NCI-H510A treated with DMSO at 0.1 percent for 48 hours (cell line): ENCODE measurements at regions not wholly inside any gene's neighbourhood (a gene's known extent, or its start where the extent isn't known, plus 50 kb on each side); places are given as distances from the start of the nearest gene placed in this dataset.

Experiments
- DNase-seq: peaks from one replicate; lab custom pipeline; 2025; lab: John Stamatoyannopoulos, UW

DNA sequence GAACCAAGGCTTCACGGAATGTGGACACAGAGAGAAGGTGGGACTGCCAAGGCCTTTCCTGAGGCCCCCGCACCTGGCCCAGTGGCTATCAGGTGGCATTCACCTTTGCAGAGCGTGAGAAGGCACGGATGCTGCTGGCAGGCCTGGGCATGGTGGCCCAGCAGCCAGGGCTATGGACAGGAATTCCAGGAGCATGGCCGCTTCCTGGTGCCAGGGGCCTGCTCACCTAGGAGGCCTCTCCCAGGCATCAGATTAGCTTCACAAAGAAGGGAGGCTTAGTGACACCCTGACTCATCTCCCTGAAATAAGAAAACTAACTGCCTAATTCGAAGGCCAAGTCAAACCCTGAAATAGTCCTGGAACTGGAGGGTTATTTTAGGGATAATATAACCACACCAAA is 155.8 kb downstream of the TEX29 start:
- DNase-seq, result no peak

GRCh38 chr13:111479412-111479811 is 159.0 kb downstream of the TEX29 start:
- DNase-seq, result no peak

DNA sequence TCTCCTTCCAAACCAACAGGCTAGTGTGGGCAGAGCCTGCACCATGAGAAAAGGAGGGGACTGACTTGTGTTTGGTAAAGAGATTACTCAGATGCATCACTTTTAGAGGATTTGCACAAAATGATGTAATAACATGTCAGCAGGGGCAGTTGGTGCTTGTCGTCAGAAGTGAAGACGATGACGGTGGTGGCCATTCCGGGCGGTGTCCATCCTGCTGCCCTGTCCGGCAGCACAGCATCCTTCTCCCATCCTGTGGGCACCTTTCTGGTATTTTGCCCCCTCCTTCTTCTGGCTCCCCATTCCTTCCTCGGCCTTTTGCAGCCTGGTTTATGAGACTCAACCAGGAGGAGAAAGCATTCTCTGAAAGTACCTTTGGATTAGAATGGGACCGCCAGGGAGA is 160.1 kb downstream of the TEX29 start:
- no peak for DNase-seq

GRCh38 chr13:111480976-111481375 is 160.5 kb downstream of the TEX29 start:
- peak; percentile 95 for DNase-seq

GRCh38 chr13:111482126-111482525 is 161.7 kb downstream of the TEX29 start:
- no peak for DNase-seq

DNA sequence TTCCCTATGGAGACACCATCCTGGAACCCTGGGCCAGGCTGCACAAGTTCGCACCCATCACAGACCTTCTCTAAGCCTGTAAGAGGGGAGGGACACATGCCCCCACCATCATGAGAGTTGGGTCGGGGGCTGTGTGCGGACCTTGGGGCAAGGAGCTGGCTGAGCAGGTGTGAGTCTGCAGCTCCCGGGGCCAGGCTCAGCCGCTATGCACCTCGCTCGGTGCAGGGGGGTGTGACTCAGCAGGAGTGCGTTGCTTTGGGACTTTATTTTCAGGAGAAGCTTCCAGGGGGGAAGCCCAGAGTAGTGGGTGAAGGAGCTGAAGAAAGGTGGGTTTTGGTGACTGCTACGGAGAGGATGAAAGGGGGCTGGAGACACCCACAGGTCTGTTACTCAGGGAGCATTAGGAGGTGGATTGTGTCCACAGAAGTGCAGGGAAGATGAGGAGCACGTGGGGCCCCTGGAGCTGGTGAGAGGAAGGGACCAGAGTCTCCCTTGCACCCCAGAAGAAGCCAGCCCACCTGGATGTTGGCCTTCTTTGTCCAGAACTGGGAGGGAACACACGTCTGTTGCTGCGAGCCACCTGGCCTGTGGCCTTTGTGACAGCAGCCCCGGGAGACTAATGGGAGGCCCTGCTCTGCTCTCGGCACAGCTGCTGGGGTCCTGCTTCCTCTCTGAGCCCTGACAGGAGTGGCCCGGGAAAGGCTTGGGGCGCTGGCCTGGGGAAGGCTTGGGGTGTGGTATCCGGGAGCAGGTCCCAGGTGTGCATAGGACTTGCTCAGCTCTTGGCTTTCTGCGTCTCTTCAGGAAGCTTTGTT is 162.6 kb downstream of the TEX29 start:
- DNase-seq, result no peak

- DNase-seq, result no peak
Observed at GRCh38 chr13:111483621-111483987, 163.2 kb downstream of the TEX29 start.

DNA sequence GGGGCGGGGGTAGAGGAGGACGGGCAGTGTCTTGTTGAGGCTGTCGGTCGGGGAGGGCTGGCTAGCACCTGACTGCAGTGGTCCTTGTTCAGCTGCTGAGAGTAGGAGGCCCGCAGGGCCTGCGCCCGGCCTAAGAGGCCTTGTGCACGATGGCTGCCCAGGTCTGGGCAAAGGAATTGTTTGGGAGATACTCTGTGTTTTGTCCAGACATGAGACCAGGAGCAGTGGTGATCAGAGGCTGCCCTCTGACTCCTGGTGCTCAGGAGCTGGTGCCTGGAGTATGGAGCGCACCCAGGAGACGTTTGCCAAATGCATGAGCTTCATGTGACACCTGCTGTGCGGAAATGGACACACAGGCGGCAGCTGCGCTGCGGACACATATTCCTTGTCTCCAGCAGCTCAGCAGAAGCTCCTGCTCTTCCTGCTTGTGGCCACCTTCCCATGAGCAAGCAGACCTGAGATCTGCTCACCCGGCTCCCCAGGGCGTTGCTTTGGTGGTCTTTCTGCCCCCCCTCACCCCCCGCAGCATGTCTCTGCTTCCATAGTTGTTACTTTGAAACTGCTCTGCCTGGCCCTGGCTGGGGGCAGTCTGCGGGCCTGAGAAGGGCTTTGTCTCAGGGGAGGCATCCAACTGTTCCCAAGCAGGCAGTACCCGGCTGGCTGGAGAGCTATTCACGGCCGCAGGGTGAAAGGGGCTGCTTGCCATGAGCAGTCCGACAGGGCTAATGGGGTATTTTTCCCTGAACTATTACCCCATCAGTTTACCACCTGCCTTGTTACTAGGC is 163.9 kb downstream of the TEX29 start:
- DNase-seq, result peak; percentile 62

DNA sequence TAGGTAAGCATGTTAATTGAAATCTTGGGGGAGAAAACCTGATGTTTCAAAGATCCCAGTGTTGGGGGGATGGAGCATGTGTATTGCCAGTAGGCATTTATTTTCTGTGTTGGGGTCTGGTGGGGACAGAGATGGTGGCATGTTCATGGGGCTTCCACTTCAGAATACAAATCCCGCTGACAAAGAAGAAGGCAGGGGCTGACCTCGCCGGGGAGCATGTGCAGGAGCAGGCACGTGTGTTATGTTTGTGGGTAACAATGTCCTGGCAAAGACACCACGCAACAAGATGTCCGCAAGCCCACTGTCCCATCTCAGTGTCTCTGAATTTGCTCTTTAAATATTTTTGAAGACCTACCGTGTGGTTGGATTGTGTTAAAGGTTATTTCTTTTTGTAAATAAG is 164.5 kb downstream of the TEX29 start:
- DNase-seq, result no peak

DNA sequence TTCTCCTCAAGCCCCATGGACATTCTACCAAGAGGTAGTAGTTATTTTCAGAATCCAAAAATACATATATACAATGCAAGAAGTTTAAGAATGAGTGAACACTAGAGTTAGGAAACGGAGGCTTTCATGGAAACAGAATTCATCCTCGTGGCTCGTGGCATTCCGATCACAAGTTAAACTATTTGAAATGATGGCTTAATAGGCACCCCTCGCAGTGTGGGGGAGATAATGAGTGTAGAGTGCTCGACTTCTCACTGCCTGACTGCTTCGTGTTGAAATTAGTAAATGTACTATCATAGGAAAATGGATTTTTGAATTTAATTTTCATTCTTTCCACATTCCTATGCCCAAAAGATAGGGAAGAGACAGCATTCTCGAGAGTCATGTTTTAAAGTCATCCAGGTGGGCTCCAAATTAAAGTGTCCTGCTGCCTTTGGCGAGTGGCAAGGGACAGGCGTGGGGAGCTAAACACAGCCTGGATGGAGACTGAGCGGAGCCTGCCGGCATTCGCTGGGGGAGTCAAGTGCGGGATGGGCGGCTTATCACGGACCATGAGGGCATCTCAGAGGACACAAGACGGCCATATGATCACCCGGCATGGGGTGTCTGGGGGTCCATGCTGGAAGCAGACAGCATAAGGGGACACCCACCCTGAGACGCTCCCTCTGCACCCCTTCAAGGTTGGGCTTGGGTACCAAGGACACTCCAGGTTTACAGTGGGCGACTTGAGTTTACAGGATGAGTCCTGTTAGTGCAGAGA is 165.2 kb downstream of the TEX29 start:
- DNase-seq, result no peak

DNA sequence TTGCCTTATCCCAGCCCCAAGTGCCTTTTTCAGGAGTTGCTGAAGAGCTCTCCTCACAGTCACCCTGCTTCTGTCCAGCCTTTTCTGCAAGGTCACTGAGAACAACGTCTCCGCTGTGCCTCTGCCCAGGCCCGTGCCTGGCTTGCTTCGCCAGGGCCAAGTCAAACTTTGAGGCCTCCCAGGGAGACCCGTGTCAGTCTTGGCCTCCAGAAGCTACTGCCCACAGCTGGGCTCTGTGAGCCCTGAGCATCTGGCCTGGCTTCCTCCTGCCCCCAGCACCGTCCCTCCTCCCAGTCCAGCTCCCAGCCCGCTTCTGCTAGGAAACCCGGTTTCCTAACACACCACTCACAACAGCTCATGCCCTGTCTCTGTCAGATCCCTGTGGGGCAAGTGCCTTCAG is 165.9 kb downstream of the TEX29 start:
- no peak for DNase-seq

- no peak for DNase-seq
Observed at GRCh38 chr13:111486801-111487200, 166.4 kb downstream of the TEX29 start.

GRCh38 chr13:111488486-111489132 is 168.2 kb downstream of the TEX29 start:
- DNase-seq, result no peak

- no peak for DNase-seq
Observed at GRCh38 chr13:111489301-111489700, 168.9 kb downstream of the TEX29 start.

DNA sequence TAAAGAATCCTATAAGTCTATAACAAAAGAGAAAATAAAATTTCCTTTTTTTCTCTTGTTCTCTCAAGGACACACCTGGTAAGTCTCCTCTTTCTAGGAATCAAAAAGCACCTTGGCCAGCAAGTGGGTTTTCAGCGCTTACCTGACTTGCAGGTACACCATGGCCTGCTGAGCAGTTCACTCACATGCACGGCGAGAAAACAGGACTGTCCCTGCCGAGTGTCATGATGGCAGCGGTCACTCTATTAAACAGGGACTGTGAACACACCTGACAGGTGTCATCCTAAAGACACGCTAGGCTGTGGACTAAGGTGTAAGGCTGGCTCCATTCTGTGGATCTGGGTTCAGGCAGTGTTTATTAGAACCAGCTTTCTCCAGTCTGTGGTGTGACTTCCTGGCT is 170.2 kb downstream of the TEX29 start:
- no peak for DNase-seq

DNA sequence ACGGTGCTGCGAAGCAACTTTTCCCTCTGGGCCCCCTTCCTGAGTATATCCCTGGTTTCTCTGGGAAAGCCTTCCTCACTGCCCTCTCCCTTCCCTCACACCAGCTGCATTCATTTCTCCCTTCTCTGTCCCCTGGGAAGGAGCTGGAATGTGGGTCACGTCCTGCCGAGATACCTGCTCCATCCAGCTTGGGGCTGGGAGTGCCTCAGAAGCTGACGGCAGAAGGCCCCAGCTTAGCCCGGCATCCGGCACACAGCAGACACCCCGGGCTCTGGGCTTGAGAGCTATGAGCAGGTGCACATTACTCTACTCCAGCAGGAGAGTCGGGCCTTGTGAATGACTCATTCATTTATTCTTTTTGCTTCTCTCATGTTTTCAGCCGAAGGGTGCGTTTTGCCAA is 170.6 kb downstream of the TEX29 start:
- no peak for DNase-seq

- DNase-seq, result no peak
Observed at GRCh38 chr13:111491659-111492058, 171.2 kb downstream of the TEX29 start.

DNA sequence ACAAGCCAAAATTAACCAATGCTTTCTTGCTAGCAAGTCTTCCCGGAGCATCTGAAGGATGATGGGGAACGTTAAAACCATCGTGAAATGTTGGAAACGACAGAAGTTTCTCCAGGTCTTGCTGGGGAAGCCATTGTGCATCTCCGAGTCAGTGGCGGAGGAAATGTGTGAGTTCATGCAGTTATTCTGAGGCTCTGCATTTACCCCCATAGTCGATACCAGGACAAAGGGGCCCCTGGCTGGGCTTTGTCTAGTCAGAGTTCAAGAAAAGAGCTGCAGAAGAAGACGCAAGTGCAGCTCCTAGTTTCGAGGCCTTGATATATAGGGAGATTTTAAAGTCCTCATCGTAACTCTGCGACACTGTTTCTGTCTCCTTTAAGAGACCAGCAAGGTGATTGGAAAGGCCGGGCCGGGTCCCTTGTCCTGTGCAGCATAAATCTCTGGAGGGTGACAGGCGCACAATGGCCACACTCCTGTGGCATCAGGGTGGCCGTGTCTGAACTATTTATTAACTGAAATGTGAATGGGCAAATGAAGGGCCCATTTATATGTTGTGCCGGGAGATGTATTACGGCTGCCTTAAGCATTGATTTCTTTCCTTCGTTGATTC is 172.0 kb downstream of the TEX29 start:
- no peak for DNase-seq

DNA sequence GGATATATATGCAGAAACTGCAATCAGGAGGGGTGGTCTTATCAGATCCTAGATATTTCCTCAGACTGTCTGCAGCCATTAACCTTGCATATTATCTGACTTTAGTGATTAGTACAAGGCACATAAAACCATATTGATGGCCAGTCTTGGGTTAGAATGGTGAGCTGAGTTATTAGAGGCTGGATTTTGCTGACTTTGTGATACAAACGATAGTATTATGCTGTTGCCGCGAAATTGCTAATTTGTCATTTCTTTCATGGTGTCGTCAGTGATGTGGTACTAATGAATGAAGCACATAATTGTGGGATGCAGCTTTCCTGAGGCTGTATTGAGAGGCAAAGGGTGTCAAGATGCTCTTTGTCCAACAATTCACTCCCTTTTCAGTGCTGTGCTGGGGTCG is 172.5 kb downstream of the TEX29 start:
- DNase-seq, result no peak

DNA sequence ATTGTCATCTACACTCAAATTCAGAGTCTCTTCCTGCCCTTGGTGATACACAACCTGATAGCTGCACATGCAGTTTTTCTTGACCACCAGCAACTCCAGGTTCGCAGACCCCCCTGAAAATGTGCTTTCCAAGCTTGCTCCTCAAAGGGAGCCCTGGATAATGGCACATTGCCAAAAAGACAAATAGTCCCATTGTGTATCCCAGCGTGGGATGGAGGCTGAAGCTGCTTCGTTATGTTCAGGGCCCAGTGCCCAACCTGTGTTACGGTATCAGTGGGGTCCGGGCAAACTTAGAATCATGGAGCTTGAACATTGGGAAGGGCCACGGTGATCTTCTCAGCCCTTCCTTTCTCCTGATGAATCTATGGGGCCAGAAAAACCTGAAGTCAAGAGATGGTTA is 173.0 kb downstream of the TEX29 start:
- no peak for DNase-seq

GRCh38 chr13:111494641-111495040 is 174.2 kb downstream of the TEX29 start:
- DNase-seq, result no peak
